ENCODE measurements at regions not wholly inside any gene's neighbourhood (a gene's known extent, or its start where the extent isn't known, plus 50 kb on each side); places are given as distances from the start of the nearest gene placed in this dataset.

DNA sequence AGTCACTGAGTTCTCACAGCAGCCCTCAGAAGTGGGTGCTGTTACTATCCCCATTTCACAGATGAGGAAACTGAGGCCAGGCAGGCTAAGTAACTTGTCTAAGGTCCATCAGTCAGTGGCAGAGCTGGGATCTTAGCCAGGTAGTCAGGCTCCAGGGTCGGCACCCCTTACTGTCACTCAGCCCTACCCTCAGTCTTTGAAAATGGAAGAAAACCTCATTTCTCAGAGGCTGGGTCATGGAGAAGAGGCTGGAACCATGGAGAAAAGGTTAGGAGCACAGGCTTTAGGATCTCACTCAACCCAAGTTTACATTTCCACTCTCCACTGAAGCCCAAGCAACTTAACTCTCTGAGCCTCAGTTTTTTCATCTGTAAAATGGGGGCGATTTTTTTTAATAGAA, 116.2 kb upstream of the SIRPG start:
- no peaks in the 10 kb centered on the region for H3K9me2 ChIP-seq (ENCODE audit: low read depth, low read length)
- no peak overlapping the region for H2AFZ ChIP-seq (ENCODE audit: low read length)
- H3K9me3 ChIP-seq (ENCODE audit: low read length), result no peaks in the 10 kb centered on the region
- peaks cover 7% of the 10 kb centered on the region for H3K4me1 ChIP-seq (ENCODE audit: insufficient read depth, low read length, severe bottlenecking)
- H3K79me2 ChIP-seq (ENCODE audit: insufficient read depth, low read length), result no peaks in the 10 kb centered on the region
- no peaks in the 10 kb centered on the region for H3K36me3 ChIP-seq (ENCODE audit: insufficient read depth, low read length)
- H3F3A ChIP-seq (ENCODE audit: insufficient read depth, low read length), result no peaks in the 10 kb centered on the region
- H3K27ac ChIP-seq (ENCODE audit: low read depth, low read length, poor library complexity, severe bottlenecking), result no peak overlapping the region
- TF ChIP-seq EZH2 (IDR thresholded peaks at IDR 0.05; ENCODE audit: borderline replicate concordance, low read length), result no peak
- TF ChIP-seq, protein P1, sequence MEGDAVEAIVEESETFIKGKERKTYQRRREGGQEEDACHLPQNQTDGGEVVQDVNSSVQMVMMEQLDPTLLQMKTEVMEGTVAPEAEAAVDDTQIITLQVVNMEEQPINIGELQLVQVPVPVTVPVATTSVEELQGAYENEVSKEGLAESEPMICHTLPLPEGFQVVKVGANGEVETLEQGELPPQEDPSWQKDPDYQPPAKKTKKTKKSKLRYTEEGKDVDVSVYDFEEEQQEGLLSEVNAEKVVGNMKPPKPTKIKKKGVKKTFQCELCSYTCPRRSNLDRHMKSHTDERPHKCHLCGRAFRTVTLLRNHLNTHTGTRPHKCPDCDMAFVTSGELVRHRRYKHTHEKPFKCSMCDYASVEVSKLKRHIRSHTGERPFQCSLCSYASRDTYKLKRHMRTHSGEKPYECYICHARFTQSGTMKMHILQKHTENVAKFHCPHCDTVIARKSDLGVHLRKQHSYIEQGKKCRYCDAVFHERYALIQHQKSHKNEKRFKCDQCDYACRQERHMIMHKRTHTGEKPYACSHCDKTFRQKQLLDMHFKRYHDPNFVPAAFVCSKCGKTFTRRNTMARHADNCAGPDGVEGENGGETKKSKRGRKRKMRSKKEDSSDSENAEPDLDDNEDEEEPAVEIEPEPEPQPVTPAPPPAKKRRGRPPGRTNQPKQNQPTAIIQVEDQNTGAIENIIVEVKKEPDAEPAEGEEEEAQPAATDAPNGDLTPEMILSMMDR (IDR thresholded peaks at IDR 0.05; ENCODE audit: low read length), result no peak
- H3K27me3 ChIP-seq (ENCODE audit: insufficient read depth, low read length), result no peaks in the 10 kb centered on the region; the same call in 1 of the 2 replicates
- no peak overlapping the region for H3K4me3 ChIP-seq (ENCODE audit: low read depth, low read length, poor library complexity, severe bottlenecking)
- no peak overlapping the region for H3K9ac ChIP-seq (ENCODE audit: low read length)
- no peaks in the 10 kb centered on the region for H4K20me1 ChIP-seq (ENCODE audit: insufficient read depth, low read length)
- H3K4me2 ChIP-seq (ENCODE audit: low read length), result no peak overlapping the region

DNA sequence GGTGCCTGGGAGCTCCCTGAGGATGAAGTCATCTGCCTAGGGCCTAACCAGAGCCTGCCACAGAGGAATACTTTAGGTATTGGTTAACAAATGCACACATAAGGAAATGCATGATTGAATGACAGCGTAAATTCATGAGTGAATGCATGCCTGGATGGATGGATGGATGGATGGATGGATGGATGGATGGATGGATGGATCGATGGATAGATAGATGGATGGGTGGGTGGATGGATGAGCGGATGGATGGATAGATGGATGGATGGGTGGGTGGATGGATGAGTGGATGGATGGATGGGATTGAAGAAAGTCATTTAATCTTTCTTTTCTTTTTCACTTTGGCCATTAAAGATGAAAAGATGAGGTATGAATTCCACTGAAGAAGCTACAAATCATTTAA, 111.9 kb upstream of the SIRPG start:
- Histone ChIP-seq H3K79me2 (ENCODE audit: insufficient read depth, low read length) (no peaks in the 10 kb centered on the region), H3K36me3 (ENCODE audit: insufficient read depth, low read length) (no peaks in the 10 kb centered on the region), H3K4me2 (ENCODE audit: low read length) (no peak overlapping the region), H3K27me3 (ENCODE audit: insufficient read depth, low read length) (no peaks in the 10 kb centered on the region), H3K9ac (ENCODE audit: low read length) (no peak overlapping the region), H3K4me1 (ENCODE audit: insufficient read depth, low read length, severe bottlenecking) (no peaks in the 10 kb centered on the region), H3K9me3 (ENCODE audit: low read length) (no peaks in the 10 kb centered on the region), H3F3A (ENCODE audit: insufficient read depth, low read length) (no peaks in the 10 kb centered on the region), H2AFZ (ENCODE audit: low read length) (no peak overlapping the region), H3K9me2 (ENCODE audit: low read depth, low read length) (no peaks in the 10 kb centered on the region), H3K27ac (ENCODE audit: low read depth, low read length, poor library complexity, severe bottlenecking) (no peak overlapping the region), H4K20me1 (ENCODE audit: insufficient read depth, low read length) (no peaks in the 10 kb centered on the region), H3K4me3 (ENCODE audit: low read depth, low read length, poor library complexity, severe bottlenecking) (no peak overlapping the region)
- TF ChIP-seq, protein P1 (IDR thresholded peaks at IDR 0.05; ENCODE audit: low read length), result no peak
- TF ChIP-seq EZH2 (IDR thresholded peaks at IDR 0.05; ENCODE audit: borderline replicate concordance, low read length), result no peak

DNA sequence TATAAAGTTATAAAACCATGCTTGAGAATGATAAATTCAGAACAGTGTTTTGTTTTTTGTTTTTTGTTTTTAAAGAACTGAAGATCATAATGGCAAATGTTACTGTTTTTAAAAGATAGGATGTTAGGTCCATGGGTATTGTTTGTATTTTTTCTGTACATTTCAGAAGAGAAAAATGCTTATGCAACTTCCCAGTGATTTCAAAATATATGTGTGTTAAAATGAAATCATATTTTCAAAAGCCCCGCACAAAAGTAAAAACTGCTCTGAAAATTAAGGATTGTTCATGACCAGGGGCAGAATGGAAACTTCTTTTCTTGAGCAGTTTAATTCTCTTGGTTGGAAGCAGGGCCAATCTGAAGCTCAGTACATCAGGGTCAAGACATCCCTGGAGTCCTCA, 109.2 kb upstream of the SIRPG start:
- H3K36me3 ChIP-seq (ENCODE audit: insufficient read depth, low read length), result no peaks in the 10 kb centered on the region
- TF ChIP-seq, protein P1 (IDR thresholded peaks at IDR 0.05; ENCODE audit: low read length), result no peak

More for the DNA sequence above, 109.2 kb upstream of the SIRPG start:
- Histone ChIP-seq H3K79me2 (ENCODE audit: insufficient read depth, low read length) (no peaks in the 10 kb centered on the region), H3K4me2 (ENCODE audit: low read length) (no peak overlapping the region), H3K27me3 (ENCODE audit: insufficient read depth, low read length) (no peaks in the 10 kb centered on the region), H2AFZ (ENCODE audit: low read length) (no peak overlapping the region), H3F3A (ENCODE audit: insufficient read depth, low read length) (no peaks in the 10 kb centered on the region), H3K4me3 (ENCODE audit: low read depth, low read length, poor library complexity, severe bottlenecking) (no peak overlapping the region), H3K4me1 (ENCODE audit: insufficient read depth, low read length, severe bottlenecking) (no peaks in the 10 kb centered on the region), H3K9me2 (ENCODE audit: low read depth, low read length) (no peaks in the 10 kb centered on the region), H3K9me3 (ENCODE audit: low read length) (no peaks in the 10 kb centered on the region), H3K27ac (ENCODE audit: low read depth, low read length, poor library complexity, severe bottlenecking) (no peak overlapping the region), H4K20me1 (ENCODE audit: insufficient read depth, low read length) (no peaks in the 10 kb centered on the region), H3K9ac (ENCODE audit: low read length) (no peak overlapping the region)

Measured in OCI-LY1 (cell line).